Esophagus squamous epithelium (tissue), 4 donors: ENCODE measurements at regions not wholly inside any gene's neighbourhood (a gene's known extent, or its start where the extent isn't known, plus 50 kb on each side); places are given as distances from the start of the nearest gene placed in this dataset.

Experiments
- POLR2A ChIP-seq, 4 donors: fragments of 450-650 bp; IDR thresholded peaks; one replicate each; pipeline ENCODE4 v1.6.1; 2017; ENCODE audit warnings: antibody characterized with exemption in 4 of 4, mild to moderate bottlenecking in 4 of 4, moderate library complexity in 3 of 4
- TF ChIP-seq, protein P1 (sequence below), 6 experiments: fragments of 450-650 bp in 4 of 6; fragments of 200-600 bp in 2 of 6; sonication (generic) in 2 of 6; IDR thresholded peaks; one replicate each; pipeline ENCODE4 v1.5.1; 2016 to 2019; ENCODE audit warnings: antibody characterized with exemption in 6 of 6, mild to moderate bottlenecking in 4 of 6, moderate library complexity in 4 of 6

DNA sequence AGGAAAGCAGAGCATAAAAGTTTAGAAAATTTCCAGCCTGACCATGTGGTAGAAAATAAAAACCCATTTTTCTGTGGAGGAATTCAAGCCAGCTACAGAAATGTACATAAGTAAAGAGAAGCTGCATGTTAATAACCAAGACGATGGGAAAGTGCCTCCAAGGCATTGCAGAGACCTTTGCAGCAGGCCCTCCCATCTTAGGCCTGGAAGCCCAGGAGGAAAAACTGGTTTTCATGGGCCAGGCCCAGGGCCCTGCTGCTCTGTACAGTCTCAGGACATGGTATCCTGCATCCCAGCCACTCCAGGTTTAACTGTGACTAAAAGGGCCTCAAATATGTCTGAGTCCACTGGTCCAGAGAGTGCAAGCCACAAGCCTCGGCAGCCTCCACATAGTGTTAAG, 754.8 kb upstream of the RIOK2 start:
- TF ChIP-seq, protein P1, sequence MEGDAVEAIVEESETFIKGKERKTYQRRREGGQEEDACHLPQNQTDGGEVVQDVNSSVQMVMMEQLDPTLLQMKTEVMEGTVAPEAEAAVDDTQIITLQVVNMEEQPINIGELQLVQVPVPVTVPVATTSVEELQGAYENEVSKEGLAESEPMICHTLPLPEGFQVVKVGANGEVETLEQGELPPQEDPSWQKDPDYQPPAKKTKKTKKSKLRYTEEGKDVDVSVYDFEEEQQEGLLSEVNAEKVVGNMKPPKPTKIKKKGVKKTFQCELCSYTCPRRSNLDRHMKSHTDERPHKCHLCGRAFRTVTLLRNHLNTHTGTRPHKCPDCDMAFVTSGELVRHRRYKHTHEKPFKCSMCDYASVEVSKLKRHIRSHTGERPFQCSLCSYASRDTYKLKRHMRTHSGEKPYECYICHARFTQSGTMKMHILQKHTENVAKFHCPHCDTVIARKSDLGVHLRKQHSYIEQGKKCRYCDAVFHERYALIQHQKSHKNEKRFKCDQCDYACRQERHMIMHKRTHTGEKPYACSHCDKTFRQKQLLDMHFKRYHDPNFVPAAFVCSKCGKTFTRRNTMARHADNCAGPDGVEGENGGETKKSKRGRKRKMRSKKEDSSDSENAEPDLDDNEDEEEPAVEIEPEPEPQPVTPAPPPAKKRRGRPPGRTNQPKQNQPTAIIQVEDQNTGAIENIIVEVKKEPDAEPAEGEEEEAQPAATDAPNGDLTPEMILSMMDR (IDR thresholded peaks at IDR 0.05) = no peak
- no peak for TF ChIP-seq POLR2A (IDR thresholded peaks at IDR 0.05)
